Pancreas (tissue), 10 donors: ENCODE measurements at regions not wholly inside any gene's neighbourhood (a gene's known extent, or its start where the extent isn't known, plus 50 kb on each side); places are given as distances from the start of the nearest gene placed in this dataset.

Experiments
- ATAC-seq, 4 donors: fragments of 200-7000 bp; cut with Tn5 transposase; one replicate each; pipeline versions ENCODE4 v1.8.0 to v1.9.1; 2020; ENCODE audit warnings: mild to moderate bottlenecking in 4 of 4, moderate library complexity in 4 of 4
- DNase-seq, 6 donors: peaks; one replicate each; pipeline ENCODE4 v3.0.0-alpha.2; 2020
- FAIRE-seq: peaks from 2 replicates; lab custom pipeline; 2012; peaks lifted over from hg19 to GRCh38; lab: Jason Lieb, UNC
- H3K27ac ChIP-seq, 4 donors: fragments of 200-600 bp; sonication (generic); 1 replicate in 3 of 4; 2 replicates in 1 of 4; pipeline versions ENCODE4 v1.5.0 to v1.8.0; 2020
- H3K27me3 ChIP-seq, 4 donors: fragments of 200-600 bp; one replicate each; pipeline ENCODE4 v1.8.0; 2021
- H3K36me3 ChIP-seq, 3 donors: fragments of 200-600 bp; sonication (generic) in 1 of 3; one replicate each; pipeline versions ENCODE4 v1.5.0 to v1.8.0; 2020 to 2021
- H3K4me1 ChIP-seq, 3 donors: fragments of 200-600 bp; one replicate each; pipeline ENCODE4 v1.8.0; 2021
- H3K4me3 ChIP-seq, 4 donors: fragments of 200-600 bp; sonication (generic) in 2 of 4; one replicate each; pipeline versions ENCODE4 v1.5.0 to v1.8.0; 2020 to 2021
- H3K9me3 ChIP-seq, 4 donors: fragments of 200-600 bp; one replicate each; pipeline ENCODE4 v1.8.0; 2021
- CTCF ChIP-seq, 4 donors: fragments of 200-600 bp; sonication (generic) in 3 of 4; IDR thresholded peaks; one replicate each; pipeline versions ENCODE4 v1.5.0 to v1.8.0; 2021; ENCODE audit warnings: antibody characterized with exemption in 4 of 4
- WGBS, 2 donors: extraction: QIAGEN DNeasy Blood & Tissue Kit; methylation state at CpG; one replicate each; pipeline ENCODE4 v1.1.7; 2013; 5-methylcytosine and 5-hydroxymethylcytosine counted together
- intact Hi-C, 3 donors: fragments of 100-400 bp; cut with DNase I; formaldehyde crosslinking; loops; one replicate each; pipeline versions ENCODE4 v1.11.1 to v1.14.2; 2022
- donor health status: healthy with polysubstance abuse.
- donor health status: DM: no; HTN: no; CAD: no; lungs with moderate emphysema.
- donor health status: DM: no; HTN: no; CAD: no.
- donor health status: control.
- donor health status: control.
- donor health status: Bipolar disorder and iron deficiency.
- donor health status: DM: yes; HTN: yes; CAD: no.
- donor health status: DM: no; HTN: no; CAD: no.
- donor health status: DM: no; HTN: no; CAD: no.
- donor health status: DM: yes; HTN: yes; CAD: no.

- Histone ChIP-seq H3K27me3 (no peaks in the 10 kb centered on the region), H3K36me3 (no peaks in the 10 kb centered on the region), H3K27ac (no peak overlapping the region), H3K4me1 (no peaks in the 10 kb centered on the region), H3K9me3 (no peaks in the 10 kb centered on the region), H3K4me3 (no peak overlapping the region)
- DNase-seq (no peak), ATAC-seq (no peak), FAIRE-seq (no peak)
- TF ChIP-seq CTCF (IDR thresholded peaks at IDR 0.05): no peak
- intact Hi-C loops: loop anchor here in 1 of 3 donors (10.0 kb wide), 1 partner anchor 218 kb away; no protein-coding TSS in a partner anchor
- 70 to 79% methylated on average over 6 of the region's 6 CpGs for WGBS, 2 donors
These were observed 147.4 kb downstream of the TMEM132E start for GRCh38 chr17:34726536-34727384.

GRCh38 chr17:34725725-34726124 lies 146.3 kb downstream of the TMEM132E start:
- ATAC-seq (no peak), FAIRE-seq (no peak), DNase-seq (no peak)
- intact Hi-C loops: loop anchor here in 1 of 3 donors (10.0 kb wide), 1 partner anchor 219 kb away; no protein-coding TSS in a partner anchor
- H3K27ac ChIP-seq: no peak overlapping the region
- no peak for TF ChIP-seq CTCF (IDR thresholded peaks at IDR 0.05)
- 63 to 66% methylated on average over 3 of the region's 3 CpGs for WGBS, 2 donors
- no peak overlapping the region for H3K4me3 ChIP-seq
- H3K9me3 ChIP-seq: no peaks in the 10 kb centered on the region
- no peaks in the 10 kb centered on the region for H3K36me3 ChIP-seq
- no peaks in the 10 kb centered on the region for H3K27me3 ChIP-seq
- H3K4me1 ChIP-seq: no peaks in the 10 kb centered on the region

DNA sequence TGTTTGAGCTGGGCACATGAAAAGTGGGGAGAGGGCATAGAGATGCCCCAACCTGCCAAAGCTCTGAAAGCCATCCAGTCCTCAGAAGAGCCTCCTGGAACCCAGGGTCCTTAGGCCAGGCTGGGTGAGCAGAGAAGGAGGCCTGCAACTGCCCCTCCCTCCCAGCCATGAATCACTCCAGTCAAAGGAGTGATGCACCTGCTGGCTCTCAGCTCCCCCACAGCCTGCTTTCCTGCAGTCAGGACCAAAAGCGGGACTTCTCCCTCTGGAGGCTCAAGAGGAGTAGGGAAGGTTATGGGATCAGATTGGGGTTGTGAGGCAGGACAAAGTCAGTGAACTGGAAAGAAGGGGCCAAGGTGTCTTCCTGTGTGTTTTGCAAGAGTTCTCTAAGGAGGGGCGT lies 145.6 kb downstream of the TMEM132E start:
- intact Hi-C loops: loop anchor here in 1 of 3 donors (10.0 kb wide), 1 partner anchor 220 kb away; no protein-coding TSS in a partner anchor
- no peak for FAIRE-seq
- no peak for DNase-seq
- H3K9me3 ChIP-seq: no peaks in the 10 kb centered on the region
- no peak overlapping the region for H3K27ac ChIP-seq
- no peak for TF ChIP-seq CTCF (IDR thresholded peaks at IDR 0.05)
- WGBS, 2 donors: 28 to 49% methylated on average over 2 of the region's 2 CpGs
- ATAC-seq: no peak
- no peaks in the 10 kb centered on the region for H3K27me3 ChIP-seq
- no peaks in the 10 kb centered on the region for H3K4me1 ChIP-seq
- no peak overlapping the region for H3K4me3 ChIP-seq
- no peaks in the 10 kb centered on the region for H3K36me3 ChIP-seq

- Histone ChIP-seq H3K36me3 (no peaks in the 10 kb centered on the region), H3K27me3 (no peaks in the 10 kb centered on the region), H3K4me1 (no peaks in the 10 kb centered on the region), H3K4me3 (no peak overlapping the region), H3K27ac (no peak overlapping the region), H3K9me3 (no peaks in the 10 kb centered on the region)
- intact Hi-C loops: loop anchor here in 1 of 3 donors (10.0 kb wide), 1 partner anchor 221 kb away; no protein-coding TSS in a partner anchor
- TF ChIP-seq CTCF (IDR thresholded peaks at IDR 0.05): no peak
- FAIRE-seq (no peak), DNase-seq (no peak), ATAC-seq (no peak)
- 70 to 76% methylated on average over 10 of the region's 10 CpGs for WGBS, 2 donors
These were observed 144.5 kb downstream of the TMEM132E start for GRCh38 chr17:34723875-34724274.

DNA sequence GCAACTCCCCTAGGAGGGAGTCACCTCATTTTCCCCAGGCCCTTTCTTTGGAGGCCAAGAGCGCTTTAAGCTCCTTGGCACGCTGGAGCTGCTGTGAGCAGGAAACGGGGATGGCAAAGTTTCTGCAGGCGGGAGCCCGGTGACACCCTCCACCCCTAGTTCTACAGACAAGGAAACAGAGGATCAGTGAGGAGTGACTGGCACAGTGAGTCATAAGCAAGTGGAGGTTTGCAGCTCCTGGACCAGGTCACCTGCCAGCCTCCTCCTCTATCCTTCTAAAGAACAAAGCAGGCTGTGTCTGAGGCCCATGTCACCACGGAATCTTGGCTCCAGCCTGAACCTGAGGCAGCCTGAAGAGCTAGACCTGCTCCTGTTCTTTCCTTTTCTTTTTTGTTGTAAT lies 141.9 kb downstream of the TMEM132E start:
- H3K9me3 ChIP-seq: no peaks in the 10 kb centered on the region
- intact Hi-C loops: loop anchor here in 1 of 3 donors (10.0 kb wide), 1 partner anchor 223 kb away; no protein-coding TSS in a partner anchor
- no peaks in the 10 kb centered on the region for H3K4me1 ChIP-seq
- ATAC-seq: peak; percentile 69 to 87 (median 76)
- WGBS, 2 donors: 59 to 73% methylated on average over 6 of the region's 6 CpGs
- DNase-seq: peak in 2 of 6 donors; percentile 22 to 35
- TF ChIP-seq CTCF (IDR thresholded peaks at IDR 0.05): no peak
- FAIRE-seq: no peak
- no peak overlapping the region for H3K4me3 ChIP-seq
- H3K27ac ChIP-seq: peak overlapping the region in 1 of 4 donors; percentile 63
- no peaks in the 10 kb centered on the region for H3K27me3 ChIP-seq
- no peaks in the 10 kb centered on the region for H3K36me3 ChIP-seq
